GM21360 (cell line): ENCODE measurements at regions not wholly inside any gene's neighbourhood (a gene's known extent, or its start where the extent isn't known, plus 50 kb on each side); places are given as distances from the start of the nearest gene placed in this dataset.
"Not testable (repeated sequence)": the region's sequence is repeated elsewhere in the genome, so short reads cannot be mapped to it uniquely, and the experiment has no call there.

Source experiments
- ATAC-seq: cut with Tn5 transposase; IDR thresholded peaks from one replicate; pipeline ENCODE4 v1.9.1; 2021; ENCODE audit warnings: mild to moderate bottlenecking, moderate library complexity; ENCODE audit not compliant: unreplicated experiment

GRCh38 chr1:173394813-173395212, 82.3 kb upstream of the PRDX6 start:
- ATAC-seq: not testable (repeated sequence)

- no peak for ATAC-seq
These were observed 81.4 kb upstream of the PRDX6 start for GRCh38 chr1:173395762-173396161.

GRCh38 chr1:173400387-173400995, 76.6 kb upstream of the PRDX6 start:
- ATAC-seq: no peak

- ATAC-seq: no peak
These were observed 73.1 kb upstream of the PRDX6 start for GRCh38 chr1:173403996-173404395.

GRCh38 chr1:173405281-173405680, 71.9 kb upstream of the PRDX6 start:
- no peak for ATAC-seq

- no peak for ATAC-seq
These were observed 71.3 kb upstream of the PRDX6 start for GRCh38 chr1:173405834-173406233.

GRCh38 chr1:173406783-173407230, 70.3 kb upstream of the PRDX6 start:
- no peak for ATAC-seq

- ATAC-seq: no peak
These were observed 69.3 kb upstream of the PRDX6 start for GRCh38 chr1:173407846-173408245.

- ATAC-seq: no peak
These were observed 68.2 kb upstream of the PRDX6 start for GRCh38 chr1:173408886-173409285.

- no peak for ATAC-seq
These were observed 67.5 kb upstream of the PRDX6 start for GRCh38 chr1:173409613-173410012.

- peak; percentile 0 for ATAC-seq
These were observed 66.9 kb upstream of the PRDX6 start for GRCh38 chr1:173410133-173410793.

- ATAC-seq: peak; percentile 34
These were observed 66.3 kb upstream of the PRDX6 start for GRCh38 chr1:173410794-173411236.

- no peak for ATAC-seq
These were observed 65.0 kb upstream of the PRDX6 start for GRCh38 chr1:173411835-173412742.

GRCh38 chr1:173413271-173413707, 63.8 kb upstream of the PRDX6 start:
- no peak for ATAC-seq

- peak; percentile 34 for ATAC-seq
These were observed 63.0 kb upstream of the PRDX6 start for GRCh38 chr1:173414136-173414535.

- no peak for ATAC-seq
These were observed 62.5 kb upstream of the PRDX6 start for GRCh38 chr1:173414539-173415226.

- no peak for ATAC-seq
These were observed 61.6 kb upstream of the PRDX6 start for GRCh38 chr1:173415490-173415889.

- no peak for ATAC-seq
These were observed 61.2 kb upstream of the PRDX6 start for GRCh38 chr1:173415905-173416450.

- ATAC-seq: no peak
These were observed 59.6 kb upstream of the PRDX6 start for GRCh38 chr1:173417563-173417962.

- no peak for ATAC-seq
These were observed 58.8 kb upstream of the PRDX6 start for GRCh38 chr1:173418107-173418985.
